ENCODE measurements at regions not wholly inside any gene's neighbourhood (a gene's known extent, or its start where the extent isn't known, plus 50 kb on each side); places are given as distances from the start of the nearest gene placed in this dataset.

DNA sequence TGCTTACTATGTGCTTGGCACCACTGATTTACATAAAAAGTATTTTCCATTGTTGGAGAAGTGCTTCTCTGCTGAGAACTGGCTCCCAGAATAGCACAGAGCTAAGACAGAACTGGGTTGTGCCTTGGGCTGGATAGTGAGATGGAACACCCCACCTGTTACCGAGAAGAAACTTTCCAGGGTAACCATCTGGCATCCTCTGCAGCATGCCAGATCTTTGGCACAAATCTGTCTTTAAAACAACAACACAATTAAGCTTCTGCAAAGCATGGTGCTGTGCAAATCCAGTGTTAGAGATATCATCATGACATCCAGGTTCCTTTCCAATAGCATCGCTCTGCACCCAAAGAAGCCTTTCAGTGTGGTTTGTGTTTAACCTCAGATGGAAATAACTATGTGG lies 202.5 kb upstream of the RFC3 start:
- TF ChIP-seq, protein P1, sequence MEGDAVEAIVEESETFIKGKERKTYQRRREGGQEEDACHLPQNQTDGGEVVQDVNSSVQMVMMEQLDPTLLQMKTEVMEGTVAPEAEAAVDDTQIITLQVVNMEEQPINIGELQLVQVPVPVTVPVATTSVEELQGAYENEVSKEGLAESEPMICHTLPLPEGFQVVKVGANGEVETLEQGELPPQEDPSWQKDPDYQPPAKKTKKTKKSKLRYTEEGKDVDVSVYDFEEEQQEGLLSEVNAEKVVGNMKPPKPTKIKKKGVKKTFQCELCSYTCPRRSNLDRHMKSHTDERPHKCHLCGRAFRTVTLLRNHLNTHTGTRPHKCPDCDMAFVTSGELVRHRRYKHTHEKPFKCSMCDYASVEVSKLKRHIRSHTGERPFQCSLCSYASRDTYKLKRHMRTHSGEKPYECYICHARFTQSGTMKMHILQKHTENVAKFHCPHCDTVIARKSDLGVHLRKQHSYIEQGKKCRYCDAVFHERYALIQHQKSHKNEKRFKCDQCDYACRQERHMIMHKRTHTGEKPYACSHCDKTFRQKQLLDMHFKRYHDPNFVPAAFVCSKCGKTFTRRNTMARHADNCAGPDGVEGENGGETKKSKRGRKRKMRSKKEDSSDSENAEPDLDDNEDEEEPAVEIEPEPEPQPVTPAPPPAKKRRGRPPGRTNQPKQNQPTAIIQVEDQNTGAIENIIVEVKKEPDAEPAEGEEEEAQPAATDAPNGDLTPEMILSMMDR (IDR thresholded peaks at IDR 0.05): no peak
- no peak for TF ChIP-seq EZH2 (IDR thresholded peaks at IDR 0.05; ENCODE audit: borderline replicate concordance, insufficient read depth, low read depth, low read length, poor library complexity, severe bottlenecking)

Measured in B cell (primary cell).